ENCODE measurements at regions not wholly inside any gene's neighbourhood (a gene's known extent, or its start where the extent isn't known, plus 50 kb on each side); places are given as distances from the start of the nearest gene placed in this dataset.

DNA sequence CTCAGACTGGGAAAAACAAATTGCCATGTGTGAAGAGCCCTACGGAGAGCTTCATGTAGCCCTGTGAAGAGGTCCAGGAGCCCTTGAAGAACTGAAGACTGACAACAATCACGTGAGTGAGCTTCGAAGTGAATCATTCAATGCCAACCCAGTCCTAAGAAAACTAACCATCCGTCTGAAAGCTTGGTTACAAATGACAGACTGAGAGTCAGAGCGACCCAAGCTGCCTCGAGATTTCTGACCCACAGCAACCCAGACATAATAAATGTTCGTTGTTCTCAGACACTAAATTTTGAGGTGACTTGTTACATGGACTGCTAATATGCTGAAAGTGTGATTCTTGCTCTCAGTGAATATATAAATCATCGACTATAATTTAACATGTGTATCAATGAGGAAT, 987.2 kb upstream of the ROBO1 start:
- TF ChIP-seq, protein P1, sequence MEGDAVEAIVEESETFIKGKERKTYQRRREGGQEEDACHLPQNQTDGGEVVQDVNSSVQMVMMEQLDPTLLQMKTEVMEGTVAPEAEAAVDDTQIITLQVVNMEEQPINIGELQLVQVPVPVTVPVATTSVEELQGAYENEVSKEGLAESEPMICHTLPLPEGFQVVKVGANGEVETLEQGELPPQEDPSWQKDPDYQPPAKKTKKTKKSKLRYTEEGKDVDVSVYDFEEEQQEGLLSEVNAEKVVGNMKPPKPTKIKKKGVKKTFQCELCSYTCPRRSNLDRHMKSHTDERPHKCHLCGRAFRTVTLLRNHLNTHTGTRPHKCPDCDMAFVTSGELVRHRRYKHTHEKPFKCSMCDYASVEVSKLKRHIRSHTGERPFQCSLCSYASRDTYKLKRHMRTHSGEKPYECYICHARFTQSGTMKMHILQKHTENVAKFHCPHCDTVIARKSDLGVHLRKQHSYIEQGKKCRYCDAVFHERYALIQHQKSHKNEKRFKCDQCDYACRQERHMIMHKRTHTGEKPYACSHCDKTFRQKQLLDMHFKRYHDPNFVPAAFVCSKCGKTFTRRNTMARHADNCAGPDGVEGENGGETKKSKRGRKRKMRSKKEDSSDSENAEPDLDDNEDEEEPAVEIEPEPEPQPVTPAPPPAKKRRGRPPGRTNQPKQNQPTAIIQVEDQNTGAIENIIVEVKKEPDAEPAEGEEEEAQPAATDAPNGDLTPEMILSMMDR (IDR thresholded peaks at IDR 0.05): no peak
- TF ChIP-seq POLR2A (IDR thresholded peaks at IDR 0.05): no peak
- Histone ChIP-seq H3K4me3 (no peak overlapping the region), H3K27me3 (no peaks in the 10 kb centered on the region), H3K4me1 (replicated peaks in 1 of 2) (no peaks in the 10 kb centered on the region), H3K9me3 (replicated peaks in 1 of 3) (no peaks in the 10 kb centered on the region), H3K36me3 (replicated peaks in 1 of 2) (no peaks in the 10 kb centered on the region), H3K27ac (no peak overlapping the region)
- intact Hi-C loops (cut with DNase I): no loop called here
- no peak for DNase-seq
- 45 to 53% (median 48%) methylated on average over 8 of the region's 8 CpGs for WGBS, 4 donors

DNA sequence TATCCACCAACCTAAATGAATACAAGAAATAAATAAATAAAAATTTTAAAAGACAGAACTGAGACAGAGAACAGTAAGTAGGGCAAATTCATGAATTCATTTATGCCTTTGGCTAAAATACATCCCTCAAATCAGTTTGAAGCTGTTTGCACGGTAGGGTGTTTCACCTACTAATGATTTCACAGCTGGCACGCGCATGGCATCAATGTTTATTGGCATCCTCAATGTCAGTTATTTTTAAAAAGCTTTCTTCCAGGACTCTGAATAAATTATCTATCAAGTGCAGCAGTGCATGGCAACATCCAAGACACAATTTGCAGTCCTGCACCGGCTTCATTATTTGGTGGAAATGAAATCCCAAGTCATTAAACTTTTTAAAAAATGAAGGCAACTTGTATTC, 985.2 kb upstream of the ROBO1 start:
- Histone ChIP-seq H3K27ac (no peak overlapping the region), H3K36me3 (replicated peaks in 1 of 2) (no peaks in the 10 kb centered on the region), H3K4me3 (no peak overlapping the region), H3K9me3 (replicated peaks in 1 of 3) (no peaks in the 10 kb centered on the region), H3K4me1 (replicated peaks in 1 of 2) (no peaks in the 10 kb centered on the region), H3K27me3 (no peaks in the 10 kb centered on the region)
- intact Hi-C loops (cut with DNase I): no loop called here
- TF ChIP-seq POLR2A (IDR thresholded peaks at IDR 0.05): no peak
- TF ChIP-seq, protein P1 (IDR thresholded peaks at IDR 0.05): no peak
- WGBS, 4 donors: 68 to 75% (median 75%) methylated on average over 4 of the region's 4 CpGs
- no peak for DNase-seq

DNA sequence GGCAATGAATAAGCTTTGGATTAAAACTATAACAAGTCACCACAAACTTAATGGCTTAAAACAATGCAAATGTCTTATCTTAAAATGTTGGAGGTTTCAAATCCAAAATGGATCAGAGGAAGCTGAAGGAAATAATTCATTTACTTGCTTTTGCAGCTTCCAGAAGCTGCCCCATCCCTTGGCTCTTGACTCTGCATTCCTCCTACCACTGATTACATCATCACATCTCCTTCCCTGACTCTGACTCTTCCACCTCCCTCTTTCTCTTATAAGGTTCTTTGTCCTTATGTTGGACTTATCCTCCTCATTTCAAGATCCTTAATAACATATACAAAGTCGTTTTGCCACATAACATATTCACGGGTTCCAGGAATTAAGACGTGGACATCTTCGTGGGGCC, 982.8 kb upstream of the ROBO1 start:
- no peaks in the 10 kb centered on the region for H3K4me1 ChIP-seq (replicated peaks in 1 of 2)
- WGBS, 4 donors: 77 to 85% (median 82%) methylated on average over 4 of the region's 4 CpGs
- DNase-seq: no peak
- H3K27ac ChIP-seq: no peak overlapping the region
- no peak overlapping the region for H3K4me3 ChIP-seq
- H3K36me3 ChIP-seq (replicated peaks in 1 of 2): no peaks in the 10 kb centered on the region
- intact Hi-C loops (cut with DNase I): no loop called here
- H3K27me3 ChIP-seq: no peaks in the 10 kb centered on the region
- TF ChIP-seq, protein P1 (IDR thresholded peaks at IDR 0.05): no peak
- no peak for TF ChIP-seq POLR2A (IDR thresholded peaks at IDR 0.05)
- H3K9me3 ChIP-seq (replicated peaks in 1 of 3): no peaks in the 10 kb centered on the region

DNA sequence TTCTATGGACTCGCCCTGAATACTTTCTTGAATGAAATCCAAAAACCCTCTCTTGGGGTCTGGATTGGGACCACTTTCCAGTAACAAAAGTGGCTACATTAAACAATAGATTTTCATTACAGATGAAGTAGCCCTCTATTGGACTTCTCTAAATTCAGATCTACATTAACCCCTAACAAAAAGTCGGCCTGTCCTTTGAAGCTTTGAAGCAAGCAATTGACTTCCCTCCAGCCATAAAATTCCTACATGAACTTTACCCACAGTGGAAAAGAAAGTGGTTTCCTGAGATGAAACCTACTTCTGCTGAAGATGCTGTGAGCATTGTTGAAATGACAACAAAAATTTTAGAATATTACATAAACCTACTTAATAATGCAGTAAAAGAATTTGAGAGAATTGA, 967.1 kb upstream of the ROBO1 start:
- no peak for TF ChIP-seq POLR2A (IDR thresholded peaks at IDR 0.05)
- TF ChIP-seq, protein P1 (IDR thresholded peaks at IDR 0.05): no peak
- Histone ChIP-seq H3K27ac (no peak overlapping the region), H3K9me3 (replicated peaks in 1 of 3) (no peaks in the 10 kb centered on the region), H3K36me3 (replicated peaks in 1 of 2) (no peaks in the 10 kb centered on the region), H3K4me1 (replicated peaks in 1 of 2) (no peaks in the 10 kb centered on the region), H3K4me3 (no peak overlapping the region), H3K27me3 (no peaks in the 10 kb centered on the region)
- 68 to 70% (median 69%) methylated on average over 2 of the region's 2 CpGs for WGBS, 4 donors
- intact Hi-C loops (cut with DNase I): no loop called here
- DNase-seq: no peak
